NCI-H226 (cell line): ENCODE measurements at regions not wholly inside any gene's neighbourhood (a gene's known extent, or its start where the extent isn't known, plus 50 kb on each side); places are given as distances from the start of the nearest gene placed in this dataset.

Experiments
- DNase-seq: peaks from one replicate; pipeline ENCODE4 v3.0.0-alpha.2; 2015

GRCh38 chr15:53009093-53009492 is 219.0 kb upstream of the ONECUT1 start:
- DNase-seq, result no peak

- DNase-seq, result no peak
Measured at GRCh38 chr15:53000409-53000808, 210.3 kb upstream of the ONECUT1 start.

- DNase-seq, result no peak
Measured at GRCh38 chr15:52997123-52997522, 207.0 kb upstream of the ONECUT1 start.

- no peak for DNase-seq
Measured at GRCh38 chr15:52994290-52994689, 204.2 kb upstream of the ONECUT1 start.

- no peak for DNase-seq
Measured at GRCh38 chr15:52984507-52984906, 194.4 kb upstream of the ONECUT1 start.

- no peak for DNase-seq
Measured at GRCh38 chr15:52980446-52980845, 190.3 kb upstream of the ONECUT1 start.

- DNase-seq, result no peak
Measured at GRCh38 chr15:52976516-52977075, 186.5 kb upstream of the ONECUT1 start.

GRCh38 chr15:52975941-52976449 is 185.9 kb upstream of the ONECUT1 start:
- no peak for DNase-seq

- DNase-seq, result no peak
Measured at GRCh38 chr15:52963865-52964264, 173.7 kb upstream of the ONECUT1 start.

DNA sequence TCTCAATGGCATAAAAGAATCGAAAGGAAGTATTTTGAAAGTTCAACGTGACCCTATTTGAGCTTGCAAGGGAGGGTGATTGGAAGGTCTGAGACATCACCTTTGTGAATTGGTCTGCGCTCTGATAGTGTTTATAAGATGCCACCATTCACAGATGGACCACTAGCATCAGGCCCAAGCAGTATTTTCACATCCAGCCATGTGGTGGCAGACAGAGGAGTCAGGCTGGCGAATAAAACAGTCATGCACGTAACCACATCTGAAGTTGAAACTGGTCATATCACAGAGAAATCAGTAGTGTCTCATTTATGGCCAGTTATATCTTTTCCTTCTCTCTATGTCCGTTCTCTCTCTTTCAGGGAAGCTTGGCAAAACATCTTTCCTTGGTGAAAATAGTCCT is 170.1 kb upstream of the ONECUT1 start:
- no peak for DNase-seq

DNA sequence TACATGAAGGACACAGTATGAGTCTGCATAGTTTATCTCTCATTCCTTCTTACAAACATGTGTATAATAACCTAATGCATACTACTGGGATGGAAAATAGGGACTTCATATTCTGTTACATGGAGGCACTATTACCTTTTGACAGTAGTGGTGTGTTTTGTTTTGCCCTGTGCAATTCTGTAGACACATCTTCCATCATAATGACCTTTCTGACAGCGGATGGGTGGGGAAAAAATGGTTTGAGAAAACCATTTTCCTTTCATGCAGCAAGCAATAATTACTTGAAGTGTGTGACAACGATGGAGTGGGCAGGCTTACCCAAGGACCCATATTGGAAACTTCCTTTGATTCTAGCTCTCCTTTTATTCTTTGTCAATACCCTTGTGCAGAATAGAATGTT is 153.6 kb upstream of the ONECUT1 start:
- DNase-seq, result no peak

- no peak for DNase-seq
Measured at GRCh38 chr15:52936489-52936888, 146.4 kb upstream of the ONECUT1 start.

GRCh38 chr15:52925130-52925529 is 135.0 kb upstream of the ONECUT1 start:
- DNase-seq, result no peak

DNA sequence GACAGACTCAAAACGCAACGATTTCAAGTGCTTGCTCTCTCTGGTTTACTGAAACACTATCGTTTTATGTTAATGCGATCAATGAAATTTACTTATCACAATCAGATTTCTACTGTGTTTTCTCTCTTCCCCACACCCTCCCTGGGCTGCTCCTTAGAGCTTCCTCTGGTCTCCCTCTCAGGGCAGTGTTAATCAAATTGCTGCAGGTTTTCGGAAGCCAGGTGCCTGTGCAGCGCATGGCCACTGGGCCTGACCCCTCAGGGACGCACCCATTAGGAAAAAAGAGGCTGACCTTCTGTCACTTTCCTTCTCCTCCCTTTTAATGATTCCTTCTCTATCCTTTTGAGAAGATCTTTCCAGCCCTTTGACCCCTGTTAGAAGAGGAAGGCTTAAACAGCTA is 134.5 kb upstream of the ONECUT1 start:
- DNase-seq, result no peak

GRCh38 chr15:52923626-52924025 is 133.5 kb upstream of the ONECUT1 start:
- DNase-seq, result no peak

DNA sequence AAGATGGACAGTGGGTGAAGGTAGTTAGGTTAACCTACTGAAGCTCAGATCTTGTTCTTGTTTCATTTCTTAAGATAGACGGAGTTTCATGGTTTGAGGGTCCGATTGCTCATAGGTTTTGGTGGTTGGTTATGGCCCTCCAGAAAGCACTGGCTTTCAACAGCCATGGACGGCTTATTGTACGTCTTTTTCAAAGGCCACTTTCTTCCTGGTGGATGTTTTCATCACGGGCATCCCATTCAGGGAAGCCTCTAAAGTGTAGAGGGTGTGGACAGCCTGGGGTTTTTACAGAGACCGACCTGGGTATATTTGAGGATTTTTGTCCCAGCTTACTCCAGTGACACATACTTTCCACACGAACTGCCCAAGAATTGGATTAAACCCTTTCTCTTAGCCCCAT is 132.7 kb upstream of the ONECUT1 start:
- DNase-seq, result no peak

- no peak for DNase-seq
Measured at GRCh38 chr15:52912172-52912571, 122.0 kb upstream of the ONECUT1 start.

- no peak for DNase-seq
Measured at GRCh38 chr15:52893338-52893737, 103.2 kb upstream of the ONECUT1 start.

DNA sequence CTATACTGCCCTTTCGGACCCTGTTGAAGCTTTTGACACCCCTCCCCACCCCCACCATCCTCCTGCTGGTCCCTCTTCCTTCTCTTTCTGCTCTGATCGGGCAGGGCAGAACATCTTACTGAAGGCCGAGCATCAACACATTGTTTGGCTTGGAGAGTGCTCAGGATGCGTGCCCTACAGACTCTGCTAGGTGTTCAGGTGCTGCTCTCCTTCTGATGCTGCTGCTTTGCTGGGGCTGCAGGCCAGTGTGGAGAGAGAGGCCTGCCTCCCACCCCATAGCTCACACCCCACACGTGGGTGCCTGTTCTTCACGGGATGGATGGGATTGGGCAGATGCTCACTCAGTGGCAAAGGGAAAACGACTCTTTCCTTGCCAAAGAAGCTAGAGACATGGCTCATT is 89.8 kb upstream of the ONECUT1 start:
- DNase-seq, result no peak

DNA sequence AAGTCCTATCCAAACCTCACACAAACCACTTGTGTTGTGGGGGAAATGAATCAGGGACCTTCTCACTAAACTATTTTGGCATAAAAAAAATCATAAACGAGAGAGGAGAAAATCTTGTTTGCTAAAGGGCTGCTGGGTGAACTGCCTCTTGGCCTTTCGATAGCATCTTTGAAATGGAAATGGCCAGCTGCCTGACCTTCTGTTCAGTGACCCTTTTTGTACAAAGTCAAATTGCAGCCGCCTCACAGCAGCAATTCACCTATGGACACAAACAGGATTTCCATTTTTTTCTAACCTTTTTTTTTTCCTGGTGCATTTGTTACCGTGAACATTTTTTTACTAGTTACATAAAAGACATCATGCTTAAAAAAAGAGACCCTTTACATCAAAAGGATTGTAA is 89.0 kb upstream of the ONECUT1 start:
- DNase-seq, result no peak

DNA sequence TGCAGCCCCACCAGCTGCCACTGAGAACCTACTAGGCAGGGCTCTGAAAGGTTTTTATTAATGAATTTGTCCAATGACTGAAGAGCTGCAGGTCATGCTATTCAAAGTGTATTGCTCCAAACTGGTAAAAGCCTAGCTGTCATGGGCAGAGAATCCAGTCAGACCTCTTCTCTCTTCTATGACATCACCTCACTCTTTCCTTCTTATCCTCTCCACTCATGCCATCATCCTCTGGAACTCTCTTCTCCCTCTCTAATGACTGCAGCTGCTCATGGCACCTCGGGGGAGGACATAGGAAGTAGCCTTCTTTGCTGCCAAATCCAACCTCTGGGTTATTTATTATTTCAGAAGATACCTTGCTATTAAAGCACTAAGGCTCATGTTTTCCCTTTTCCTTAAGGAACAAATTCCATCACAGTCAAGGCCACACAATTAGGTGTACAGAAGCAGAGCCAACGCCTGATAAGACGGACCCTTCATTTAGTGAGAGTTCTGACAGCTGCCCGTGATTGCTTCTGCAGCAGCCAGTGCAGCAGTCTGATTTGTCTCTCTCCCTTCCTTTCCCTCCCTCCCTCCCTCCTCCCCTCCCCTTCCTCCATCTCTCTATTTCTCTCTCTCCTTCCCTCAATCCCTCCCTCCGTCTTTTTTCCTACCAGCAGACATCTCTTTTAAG is 87.0 kb upstream of the ONECUT1 start:
- DNase-seq, result no peak

- no peak for DNase-seq
Measured at GRCh38 chr15:52872036-52872818, 82.1 kb upstream of the ONECUT1 start.

GRCh38 chr15:52870015-52870414 is 79.9 kb upstream of the ONECUT1 start:
- DNase-seq, result no peak

DNA sequence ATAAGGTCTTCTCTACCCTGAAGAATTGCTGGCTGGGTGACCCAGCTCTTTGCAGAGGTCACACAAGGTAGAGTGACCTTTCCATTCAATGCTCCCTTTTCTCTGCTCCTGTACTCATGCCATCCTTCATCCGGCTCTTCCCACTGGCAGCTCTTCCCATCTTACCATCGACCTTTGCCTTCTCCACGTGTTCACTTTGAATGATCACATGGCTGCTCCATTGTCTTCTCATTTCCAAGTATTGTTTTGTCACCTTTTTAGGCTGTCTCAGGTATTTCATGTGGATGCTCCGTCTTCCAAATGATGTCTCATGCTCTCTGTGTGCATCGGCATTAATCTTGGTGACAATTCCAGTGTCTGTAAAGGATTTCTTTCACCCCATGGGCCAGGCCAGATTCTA is 76.6 kb upstream of the ONECUT1 start:
- no peak for DNase-seq
